Panc1 (cell line): ENCODE measurements at regions not wholly inside any gene's neighbourhood (a gene's known extent, or its start where the extent isn't known, plus 50 kb on each side); places are given as distances from the start of the nearest gene placed in this dataset.
"Not testable (repeated sequence)": the region's sequence is repeated elsewhere in the genome, so short reads cannot be mapped to it uniquely, and the experiment has no call there.

ENCODE experiments used
- POLR2AphosphoS5 ChIP-seq: IDR thresholded peaks from 2 replicates; pipeline ENCODE4 v1.6.1; 2012; ENCODE audit warnings: mild to moderate bottlenecking, low read depth, low read length, moderate library complexity
- REST ChIP-seq, 2 experiments: IDR thresholded peaks; 2 replicates each; pipeline ENCODE4 v1.6.1; 2011 to 2012; ENCODE audit warnings: low read depth in 2 of 2, control low read depth in 1 of 2, low read length in 1 of 2, mild to moderate bottlenecking in 1 of 2, moderate library complexity in 1 of 2; ENCODE audit not compliant: insufficient read depth in 1 of 2
- SIN3A ChIP-seq: IDR thresholded peaks from 2 replicates; pipeline ENCODE4 v1.6.1; 2012; ENCODE audit warnings: low read depth, mild to moderate bottlenecking, low read length, moderate library complexity, borderline replicate concordance; ENCODE audit not compliant: insufficient read depth
- TF ChIP-seq, protein P1 (sequence below): fragments of 450-650 bp; IDR thresholded peaks from 2 replicates; pipeline ENCODE4 v1.5.1; 2017; ENCODE audit warnings: mild to moderate bottlenecking

DNA sequence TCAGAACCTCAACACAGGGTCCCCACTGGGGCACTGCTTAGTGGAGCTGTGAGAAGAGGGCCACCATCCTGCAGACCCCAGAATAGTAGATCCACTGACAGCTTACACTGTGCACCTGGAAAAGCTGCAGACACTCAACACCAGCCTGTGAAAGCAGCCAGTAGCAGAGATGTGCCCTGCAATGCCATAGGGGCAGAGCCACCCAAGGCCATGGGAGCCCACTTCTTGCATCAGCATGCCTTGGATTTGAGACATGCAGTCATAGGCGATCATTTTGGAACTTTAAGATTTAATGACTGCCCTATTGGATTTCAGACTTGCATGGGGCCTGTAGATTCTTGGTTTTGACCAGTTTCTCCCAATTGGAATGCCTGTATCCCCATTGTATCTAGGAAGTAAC, 1962.1 kb upstream of the PRR20A start:
- TF ChIP-seq, protein P1, sequence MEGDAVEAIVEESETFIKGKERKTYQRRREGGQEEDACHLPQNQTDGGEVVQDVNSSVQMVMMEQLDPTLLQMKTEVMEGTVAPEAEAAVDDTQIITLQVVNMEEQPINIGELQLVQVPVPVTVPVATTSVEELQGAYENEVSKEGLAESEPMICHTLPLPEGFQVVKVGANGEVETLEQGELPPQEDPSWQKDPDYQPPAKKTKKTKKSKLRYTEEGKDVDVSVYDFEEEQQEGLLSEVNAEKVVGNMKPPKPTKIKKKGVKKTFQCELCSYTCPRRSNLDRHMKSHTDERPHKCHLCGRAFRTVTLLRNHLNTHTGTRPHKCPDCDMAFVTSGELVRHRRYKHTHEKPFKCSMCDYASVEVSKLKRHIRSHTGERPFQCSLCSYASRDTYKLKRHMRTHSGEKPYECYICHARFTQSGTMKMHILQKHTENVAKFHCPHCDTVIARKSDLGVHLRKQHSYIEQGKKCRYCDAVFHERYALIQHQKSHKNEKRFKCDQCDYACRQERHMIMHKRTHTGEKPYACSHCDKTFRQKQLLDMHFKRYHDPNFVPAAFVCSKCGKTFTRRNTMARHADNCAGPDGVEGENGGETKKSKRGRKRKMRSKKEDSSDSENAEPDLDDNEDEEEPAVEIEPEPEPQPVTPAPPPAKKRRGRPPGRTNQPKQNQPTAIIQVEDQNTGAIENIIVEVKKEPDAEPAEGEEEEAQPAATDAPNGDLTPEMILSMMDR: not testable (repeated sequence)
- TF ChIP-seq POLR2AphosphoS5; REST (IDR thresholded peaks at IDR 0.05; ENCODE audit: insufficient read depth in 1 of 2, low read depth in 2 of 2, low read length in 1 of 2); SIN3A: not testable (repeated sequence)
